Right atrium auricular region (tissue), 2 donors: ENCODE measurements at regions not wholly inside any gene's neighbourhood (a gene's known extent, or its start where the extent isn't known, plus 50 kb on each side); places are given as distances from the start of the nearest gene placed in this dataset.

Source experiments
- DNase-seq: peaks from one replicate; pipeline ENCODE4 v3.0.0-alpha.2; 2019; ENCODE audit warnings: low spot score
- H3K27ac ChIP-seq, 2 donors: fragments of 200-600 bp; sonication (generic); 1 replicate in 1 of 2; 2 replicates in 1 of 2; pipeline ENCODE4 v1.5.1; 2016 to 2019
- H3K27me3 ChIP-seq, 2 donors: fragments of 200-600 bp; sonication (generic); one replicate each; pipeline versions ENCODE4 v1.5.1 to v1.6.0; 2017 to 2019
- H3K36me3 ChIP-seq: fragments of 200-600 bp; sonication (generic); one replicate; pipeline ENCODE4 v1.5.1; 2016
- H3K4me1 ChIP-seq, 2 donors: fragments of 200-600 bp; sonication (generic); one replicate each; pipeline versions ENCODE4 v1.5.1 to v1.6.0; 2017 to 2019
- H3K4me3 ChIP-seq, 2 donors: fragments of 200-600 bp; sonication (generic); 1 replicate in 1 of 2; 2 replicates in 1 of 2; pipeline ENCODE4 v1.5.1; 2017 to 2019; ENCODE audit warnings: mild to moderate bottlenecking in 1 of 2, moderate library complexity in 1 of 2
- H3K9me3 ChIP-seq, 2 donors: fragments of 200-600 bp; sonication (generic); one replicate each; pipeline ENCODE4 v1.5.1; 2019
- TF ChIP-seq, protein P1 (sequence below), 2 donors: fragments of 200-600 bp; sonication (generic); IDR thresholded peaks; one replicate each; pipeline ENCODE4 v1.5.1; 2019; ENCODE audit warnings: antibody characterized with exemption in 2 of 2

- Histone ChIP-seq H3K4me1 (no peaks in the 10 kb centered on the region), H3K27me3 (no peaks in the 10 kb centered on the region), H3K4me3 (no peak overlapping the region), H3K36me3 (no peaks in the 10 kb centered on the region), H3K27ac (no peak overlapping the region), H3K9me3 (no peaks in the 10 kb centered on the region)
- TF ChIP-seq, protein P1, sequence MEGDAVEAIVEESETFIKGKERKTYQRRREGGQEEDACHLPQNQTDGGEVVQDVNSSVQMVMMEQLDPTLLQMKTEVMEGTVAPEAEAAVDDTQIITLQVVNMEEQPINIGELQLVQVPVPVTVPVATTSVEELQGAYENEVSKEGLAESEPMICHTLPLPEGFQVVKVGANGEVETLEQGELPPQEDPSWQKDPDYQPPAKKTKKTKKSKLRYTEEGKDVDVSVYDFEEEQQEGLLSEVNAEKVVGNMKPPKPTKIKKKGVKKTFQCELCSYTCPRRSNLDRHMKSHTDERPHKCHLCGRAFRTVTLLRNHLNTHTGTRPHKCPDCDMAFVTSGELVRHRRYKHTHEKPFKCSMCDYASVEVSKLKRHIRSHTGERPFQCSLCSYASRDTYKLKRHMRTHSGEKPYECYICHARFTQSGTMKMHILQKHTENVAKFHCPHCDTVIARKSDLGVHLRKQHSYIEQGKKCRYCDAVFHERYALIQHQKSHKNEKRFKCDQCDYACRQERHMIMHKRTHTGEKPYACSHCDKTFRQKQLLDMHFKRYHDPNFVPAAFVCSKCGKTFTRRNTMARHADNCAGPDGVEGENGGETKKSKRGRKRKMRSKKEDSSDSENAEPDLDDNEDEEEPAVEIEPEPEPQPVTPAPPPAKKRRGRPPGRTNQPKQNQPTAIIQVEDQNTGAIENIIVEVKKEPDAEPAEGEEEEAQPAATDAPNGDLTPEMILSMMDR (IDR thresholded peaks at IDR 0.05) = no peak
- DNase-seq = no peak
These were observed 121.5 kb upstream of the MCHR2 start for GRCh38 chr6:100115407-100116101.

DNA sequence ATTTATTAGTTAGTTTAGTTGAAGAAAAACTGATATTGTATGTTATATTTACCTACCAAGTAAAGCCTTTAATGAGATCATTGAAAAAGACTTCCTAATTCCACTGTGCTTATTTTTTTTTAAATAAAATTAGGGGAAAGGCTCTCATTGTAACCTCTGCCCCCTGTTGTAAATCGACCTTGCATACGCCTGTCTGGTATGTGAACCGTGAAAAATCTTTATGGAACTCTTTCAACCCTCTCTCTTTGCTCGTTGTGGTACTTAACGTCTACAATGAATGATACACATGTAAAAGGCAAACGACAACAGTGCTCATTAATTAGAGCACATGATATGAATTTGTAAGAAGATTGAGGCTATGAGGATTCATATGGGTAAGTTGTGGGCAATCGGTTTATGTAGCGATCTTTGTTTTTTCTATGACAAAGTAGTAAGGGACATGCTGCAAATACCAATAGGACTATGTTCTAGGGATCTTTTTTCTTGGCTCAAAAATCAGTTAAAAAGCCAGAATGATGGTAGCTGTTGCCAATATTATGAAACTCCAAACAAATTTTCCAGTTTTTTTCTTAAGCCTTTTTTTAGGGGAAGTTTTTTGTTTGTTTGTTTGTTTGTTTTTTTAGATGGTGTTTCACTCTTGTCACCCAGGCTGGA, 119.0 kb upstream of the MCHR2 start:
- DNase-seq = no peak
- no peaks in the 10 kb centered on the region for H3K4me1 ChIP-seq
- no peaks in the 10 kb centered on the region for H3K27me3 ChIP-seq
- no peak overlapping the region for H3K27ac ChIP-seq
- no peak overlapping the region for H3K4me3 ChIP-seq
- no peaks in the 10 kb centered on the region for H3K36me3 ChIP-seq
- TF ChIP-seq, protein P1 (IDR thresholded peaks at IDR 0.05) = no peak
- no peaks in the 10 kb centered on the region for H3K9me3 ChIP-seq

GRCh38 chr6:100105919-100106529, 112.0 kb upstream of the MCHR2 start:
- Histone ChIP-seq H3K9me3 (no peaks in the 10 kb centered on the region), H3K27ac (no peak overlapping the region), H3K36me3 (no peaks in the 10 kb centered on the region), H3K4me1 (no peaks in the 10 kb centered on the region), H3K27me3 (peaks cover 0 to 5% of the 10 kb centered on the region in 2 donors), H3K4me3 (no peak overlapping the region)
- DNase-seq = no peak
- TF ChIP-seq, protein P1 (IDR thresholded peaks at IDR 0.05) = no peak

DNA sequence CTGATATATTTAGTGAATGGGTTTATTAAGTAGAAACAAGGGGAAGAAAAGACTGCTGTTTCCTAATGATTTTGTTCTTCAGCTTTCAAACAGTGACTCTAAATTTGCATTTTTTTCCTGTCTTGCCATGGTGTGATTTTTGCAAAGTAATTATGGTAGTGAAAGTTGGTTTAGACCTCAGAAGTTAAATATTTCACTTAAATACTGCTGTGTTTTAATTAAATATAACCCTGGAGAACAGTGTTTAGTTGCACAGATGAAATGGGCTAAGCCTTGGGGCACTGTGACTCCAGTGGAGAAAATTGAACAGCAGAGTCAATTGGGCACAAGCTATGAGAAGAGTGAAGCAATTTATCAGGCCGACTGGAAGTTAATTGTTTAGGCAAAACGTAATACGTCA, 111.1 kb upstream of the MCHR2 start:
- Histone ChIP-seq H3K4me1 (no peaks in the 10 kb centered on the region), H3K36me3 (no peaks in the 10 kb centered on the region), H3K4me3 (no peak overlapping the region), H3K27ac (no peak overlapping the region), H3K9me3 (no peaks in the 10 kb centered on the region), H3K27me3 (peaks cover 0 to 5% of the 10 kb centered on the region in 2 donors)
- TF ChIP-seq, protein P1 (IDR thresholded peaks at IDR 0.05) = no peak
- DNase-seq = no peak

GRCh38 chr6:100103931-100104330, 109.9 kb upstream of the MCHR2 start:
- H3K9me3 ChIP-seq = no peaks in the 10 kb centered on the region
- H3K36me3 ChIP-seq = no peaks in the 10 kb centered on the region
- H3K4me3 ChIP-seq = no peak overlapping the region
- no peak for DNase-seq
- H3K27me3 ChIP-seq = peaks cover 0 to 5% of the 10 kb centered on the region in 2 donors
- H3K27ac ChIP-seq = no peak overlapping the region
- TF ChIP-seq, protein P1 (IDR thresholded peaks at IDR 0.05) = no peak
- H3K4me1 ChIP-seq = no peaks in the 10 kb centered on the region
